Brain microvascular endothelial cell (primary cell): ENCODE measurements at regions not wholly inside any gene's neighbourhood (a gene's known extent, or its start where the extent isn't known, plus 50 kb on each side); places are given as distances from the start of the nearest gene placed in this dataset.

ENCODE experiments used
- DNase-seq: peaks from one replicate; pipeline ENCODE4 v3.0.0-alpha.2; 2020
- H3K27ac ChIP-seq: fragments of 250-450 bp; sonication (Bioruptor Pico); 2 replicates; pipeline ENCODE4 v1.5.1; 2020; ENCODE audit warnings: mild to moderate bottlenecking, moderate library complexity
- H3K27me3 ChIP-seq: fragments of 250-450 bp; sonication (Bioruptor Pico); replicated peaks from 2 replicates; pipeline ENCODE4 v1.5.1; 2020; ENCODE audit warnings: mild to moderate bottlenecking
- H3K36me3 ChIP-seq: fragments of 250-450 bp; sonication (Bioruptor Pico); replicated peaks from 2 replicates; pipeline ENCODE4 v1.5.1; 2020; ENCODE audit warnings: mild to moderate bottlenecking
- H3K4me3 ChIP-seq: 2 replicates; pipeline ENCODE4 v1.5.1; 2011; ENCODE audit warnings: low read depth, mild to moderate bottlenecking, control low read depth, low read length, moderate library complexity
- in situ Hi-C: cut with HindIII; loops from 2 replicates; pipeline ENCODE4 v1.10.0; 2017; ENCODE audit warnings: low sequenced_read_pairs, low pct_ligation_motif_present
- TF ChIP-seq, protein P1 (sequence below): IDR thresholded peaks from 2 replicates; pipeline ENCODE4 v1.5.1; 2011; ENCODE audit warnings: low read depth, mild to moderate bottlenecking, moderate library complexity, low read length, control low read depth, inconsistent platforms; ENCODE audit errors: missing control alignments

DNA sequence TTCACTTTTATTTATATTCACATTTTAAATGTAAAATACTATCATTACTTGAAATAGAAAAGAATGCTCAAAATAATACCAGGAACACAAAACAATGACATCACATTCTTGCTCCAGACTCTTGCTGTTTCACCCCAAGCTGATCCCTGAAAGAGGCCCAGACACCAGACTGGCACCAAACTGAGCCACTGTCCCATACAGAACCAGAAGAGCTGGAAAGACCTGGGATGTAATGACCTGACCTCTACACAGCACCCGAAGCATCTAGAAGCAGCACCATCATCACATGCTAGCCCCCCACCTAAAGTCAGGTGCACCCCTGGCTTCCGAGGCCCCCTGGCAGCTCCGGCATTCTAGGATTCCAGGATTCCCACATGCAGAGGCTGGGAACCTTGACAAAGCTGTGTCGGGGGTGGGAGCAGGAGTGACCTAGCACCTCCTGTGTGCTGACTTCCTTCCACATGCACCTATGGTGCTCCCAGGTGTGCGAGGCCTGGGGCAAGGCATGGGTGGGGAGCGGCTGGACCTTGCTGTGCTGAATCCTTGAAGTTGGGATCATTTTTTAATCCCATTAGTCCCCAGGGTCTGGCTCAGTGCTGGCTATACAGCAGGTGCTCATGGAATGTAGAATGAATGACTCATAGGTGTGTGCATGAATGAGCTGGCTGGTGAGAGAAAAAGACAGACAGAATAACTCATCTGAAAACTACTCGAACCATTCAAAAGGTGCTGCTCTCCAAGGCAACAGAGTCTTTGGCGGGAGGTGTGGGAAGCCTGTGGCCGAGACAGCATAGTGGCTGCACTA, 144.7 kb upstream of the IQSEC1 start:
- no peaks in the 10 kb centered on the region for H3K36me3 ChIP-seq
- H3K27ac ChIP-seq, result no peak overlapping the region
- no peak overlapping the region for H3K4me3 ChIP-seq
- TF ChIP-seq, protein P1, sequence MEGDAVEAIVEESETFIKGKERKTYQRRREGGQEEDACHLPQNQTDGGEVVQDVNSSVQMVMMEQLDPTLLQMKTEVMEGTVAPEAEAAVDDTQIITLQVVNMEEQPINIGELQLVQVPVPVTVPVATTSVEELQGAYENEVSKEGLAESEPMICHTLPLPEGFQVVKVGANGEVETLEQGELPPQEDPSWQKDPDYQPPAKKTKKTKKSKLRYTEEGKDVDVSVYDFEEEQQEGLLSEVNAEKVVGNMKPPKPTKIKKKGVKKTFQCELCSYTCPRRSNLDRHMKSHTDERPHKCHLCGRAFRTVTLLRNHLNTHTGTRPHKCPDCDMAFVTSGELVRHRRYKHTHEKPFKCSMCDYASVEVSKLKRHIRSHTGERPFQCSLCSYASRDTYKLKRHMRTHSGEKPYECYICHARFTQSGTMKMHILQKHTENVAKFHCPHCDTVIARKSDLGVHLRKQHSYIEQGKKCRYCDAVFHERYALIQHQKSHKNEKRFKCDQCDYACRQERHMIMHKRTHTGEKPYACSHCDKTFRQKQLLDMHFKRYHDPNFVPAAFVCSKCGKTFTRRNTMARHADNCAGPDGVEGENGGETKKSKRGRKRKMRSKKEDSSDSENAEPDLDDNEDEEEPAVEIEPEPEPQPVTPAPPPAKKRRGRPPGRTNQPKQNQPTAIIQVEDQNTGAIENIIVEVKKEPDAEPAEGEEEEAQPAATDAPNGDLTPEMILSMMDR, result no peak
- DNase-seq, result peak; percentile 3
- no peaks in the 10 kb centered on the region for H3K27me3 ChIP-seq
- in situ Hi-C loops, result no loop called here

DNA sequence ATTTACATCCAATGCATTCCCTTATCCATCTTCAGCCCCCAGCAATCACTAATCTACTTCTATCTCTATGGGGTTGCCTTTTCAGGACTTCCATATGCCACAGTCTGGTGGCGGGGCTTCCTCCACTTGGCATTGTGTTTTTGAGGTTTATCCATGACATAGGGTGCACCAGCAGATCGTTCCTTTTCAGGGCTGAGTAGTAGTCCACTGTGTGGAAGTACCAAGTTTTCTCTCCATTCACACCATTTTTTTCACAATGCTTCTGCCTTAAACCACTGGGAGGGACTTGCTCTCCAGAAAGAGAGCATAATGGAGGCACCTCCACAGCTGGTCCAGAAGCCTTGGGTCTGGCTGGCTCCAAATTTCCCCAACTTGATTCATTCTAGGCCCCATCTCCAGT, 144.0 kb upstream of the IQSEC1 start:
- TF ChIP-seq, protein P1, result no peak
- Histone ChIP-seq H3K27me3 (no peaks in the 10 kb centered on the region), H3K27ac (no peak overlapping the region), H3K4me3 (no peak overlapping the region), H3K36me3 (no peaks in the 10 kb centered on the region)
- in situ Hi-C loops, result no loop called here
- no peak for DNase-seq

- TF ChIP-seq, protein P1, result no peak
- Histone ChIP-seq H3K27ac (no peak overlapping the region), H3K36me3 (no peaks in the 10 kb centered on the region), H3K4me3 (no peak overlapping the region), H3K27me3 (no peaks in the 10 kb centered on the region)
- in situ Hi-C loops, result no loop called here
- peak; percentile 46 for DNase-seq
Measured at GRCh38 chr3:13215940-13216546, 142.8 kb upstream of the IQSEC1 start.

- TF ChIP-seq, protein P1, result no peak
- Histone ChIP-seq H3K27ac (no peak overlapping the region), H3K36me3 (no peaks in the 10 kb centered on the region), H3K27me3 (no peaks in the 10 kb centered on the region), H3K4me3 (no peak overlapping the region)
- no peak for DNase-seq
- in situ Hi-C loops, result no loop called here
Measured at GRCh38 chr3:13214847-13215472, 141.7 kb upstream of the IQSEC1 start.

DNA sequence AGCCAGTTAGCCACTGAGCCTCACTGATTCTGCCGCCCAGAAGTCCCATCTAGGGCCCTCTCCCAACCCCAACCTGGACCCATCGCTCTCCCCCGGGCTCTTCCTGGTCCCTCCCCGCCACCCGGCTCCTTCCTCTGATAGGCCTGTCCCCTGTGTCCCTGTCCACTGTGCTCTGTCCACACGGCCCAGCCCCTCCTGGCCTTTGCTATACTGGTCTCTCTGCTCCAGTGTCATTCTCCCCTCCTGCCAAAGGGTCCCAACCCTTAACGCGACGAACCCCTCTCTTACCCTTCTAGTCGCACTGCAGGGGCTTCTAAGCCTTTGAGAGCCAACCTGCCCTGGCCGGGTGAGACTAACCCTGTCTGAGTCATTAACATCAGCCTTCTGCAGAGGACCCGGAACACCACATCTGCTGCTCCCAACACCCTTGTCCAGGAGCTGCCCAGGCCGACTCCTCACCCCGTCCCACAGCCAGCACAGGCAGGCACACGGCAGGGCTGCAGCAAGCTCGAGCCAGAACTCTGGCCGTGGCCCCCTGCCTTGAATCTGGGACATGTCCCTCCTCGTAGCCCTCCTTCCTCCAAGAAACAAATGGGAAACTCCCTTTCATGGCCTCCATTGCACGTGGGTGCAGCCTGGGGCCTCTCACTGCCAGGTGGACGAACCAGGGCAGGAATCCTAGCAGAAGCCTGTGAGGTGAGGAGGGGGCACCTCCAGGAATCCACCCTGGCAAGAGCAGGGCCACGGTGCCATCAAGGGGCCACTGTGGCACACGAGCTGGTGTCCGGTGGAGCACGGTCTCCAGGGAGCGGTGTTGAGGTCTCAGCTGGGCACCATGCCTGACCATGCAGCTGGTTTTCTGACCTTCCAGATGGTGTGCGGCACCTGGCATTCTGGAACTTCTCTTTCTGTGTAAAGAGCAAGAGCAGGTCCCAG, 140.9 kb upstream of the IQSEC1 start:
- in situ Hi-C loops, result no loop called here

More for the DNA sequence above, 140.9 kb upstream of the IQSEC1 start:
- Histone ChIP-seq H3K27me3 (no peaks in the 10 kb centered on the region), H3K27ac (no peak overlapping the region), H3K36me3 (no peaks in the 10 kb centered on the region), H3K4me3 (no peak overlapping the region)
- TF ChIP-seq, protein P1, result no peak
- no peak for DNase-seq
